D721Med (cell line): ENCODE measurements at regions not wholly inside any gene's neighbourhood (a gene's known extent, or its start where the extent isn't known, plus 50 kb on each side); places are given as distances from the start of the nearest gene placed in this dataset.
"Not testable (repeated sequence)": the region's sequence is repeated elsewhere in the genome, so short reads cannot be mapped to it uniquely, and the experiment has no call there.

Source experiments
- DNase-seq: peaks from one replicate; pipeline ENCODE4 v3.0.0; 2011; ENCODE audit warnings: low spot score; ENCODE audit not compliant: insufficient read length
- FAIRE-seq: peaks from 2 replicates; lab custom pipeline; 2011; peaks lifted over from hg19 to GRCh38; lab: Jason Lieb, UNC
- TF ChIP-seq, protein P1 (sequence below): IDR thresholded peaks from 2 replicates; pipeline ENCODE4 v1.5.1; 2012; ENCODE audit warnings: mild to moderate bottlenecking, control low read depth; ENCODE audit not compliant: insufficient read depth; ENCODE audit errors: missing control alignments

- no peak for FAIRE-seq
- DNase-seq, result no peak
- TF ChIP-seq, protein P1, sequence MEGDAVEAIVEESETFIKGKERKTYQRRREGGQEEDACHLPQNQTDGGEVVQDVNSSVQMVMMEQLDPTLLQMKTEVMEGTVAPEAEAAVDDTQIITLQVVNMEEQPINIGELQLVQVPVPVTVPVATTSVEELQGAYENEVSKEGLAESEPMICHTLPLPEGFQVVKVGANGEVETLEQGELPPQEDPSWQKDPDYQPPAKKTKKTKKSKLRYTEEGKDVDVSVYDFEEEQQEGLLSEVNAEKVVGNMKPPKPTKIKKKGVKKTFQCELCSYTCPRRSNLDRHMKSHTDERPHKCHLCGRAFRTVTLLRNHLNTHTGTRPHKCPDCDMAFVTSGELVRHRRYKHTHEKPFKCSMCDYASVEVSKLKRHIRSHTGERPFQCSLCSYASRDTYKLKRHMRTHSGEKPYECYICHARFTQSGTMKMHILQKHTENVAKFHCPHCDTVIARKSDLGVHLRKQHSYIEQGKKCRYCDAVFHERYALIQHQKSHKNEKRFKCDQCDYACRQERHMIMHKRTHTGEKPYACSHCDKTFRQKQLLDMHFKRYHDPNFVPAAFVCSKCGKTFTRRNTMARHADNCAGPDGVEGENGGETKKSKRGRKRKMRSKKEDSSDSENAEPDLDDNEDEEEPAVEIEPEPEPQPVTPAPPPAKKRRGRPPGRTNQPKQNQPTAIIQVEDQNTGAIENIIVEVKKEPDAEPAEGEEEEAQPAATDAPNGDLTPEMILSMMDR, result no peak
These were observed 304.0 kb upstream of the TARS1 start for GRCh38 chr5:33136785-33137184.

GRCh38 chr5:33138145-33138544 is 302.6 kb upstream of the TARS1 start:
- not testable (repeated sequence) for DNase-seq, FAIRE-seq

DNA sequence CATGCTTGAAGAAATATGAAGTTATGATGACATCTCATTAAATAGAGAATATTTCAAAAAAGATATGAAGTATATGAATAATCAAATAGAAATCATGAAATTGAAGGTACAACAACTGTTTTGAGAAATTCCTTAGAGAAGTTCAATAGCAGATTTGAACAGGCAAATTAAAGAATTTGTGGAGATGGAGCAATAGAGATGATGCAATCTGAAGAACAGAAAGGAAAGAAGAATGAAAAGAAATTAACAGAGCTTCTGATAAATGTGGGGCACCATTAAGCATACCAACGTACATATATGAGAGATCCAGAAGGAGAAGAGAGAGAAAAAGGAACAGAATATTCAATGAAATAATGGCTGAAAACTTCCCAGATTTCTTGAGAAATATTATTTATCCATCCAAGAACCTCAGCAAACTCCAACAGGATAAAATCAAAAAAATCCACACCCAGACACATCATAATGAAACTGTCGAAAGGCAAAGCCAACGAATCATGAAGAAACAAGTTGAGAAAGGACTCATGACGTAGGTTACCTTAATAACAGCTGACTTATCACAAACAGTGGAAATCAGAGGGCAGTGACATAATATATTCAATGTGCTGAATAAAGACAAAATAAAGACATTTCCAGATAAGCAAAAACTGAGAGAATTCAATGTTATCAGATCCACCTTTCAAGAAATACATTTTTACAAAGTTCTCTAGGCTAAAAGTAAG is 297.2 kb upstream of the TARS1 start:
- FAIRE-seq, result no peak
- TF ChIP-seq, protein P1, result no peak

GRCh38 chr5:33146881-33147280 is 293.9 kb upstream of the TARS1 start:
- DNase-seq, result no peak
- TF ChIP-seq, protein P1, result no peak
- no peak for FAIRE-seq

More for the DNA sequence above, 297.2 kb upstream of the TARS1 start:
- no peak for DNase-seq

DNA sequence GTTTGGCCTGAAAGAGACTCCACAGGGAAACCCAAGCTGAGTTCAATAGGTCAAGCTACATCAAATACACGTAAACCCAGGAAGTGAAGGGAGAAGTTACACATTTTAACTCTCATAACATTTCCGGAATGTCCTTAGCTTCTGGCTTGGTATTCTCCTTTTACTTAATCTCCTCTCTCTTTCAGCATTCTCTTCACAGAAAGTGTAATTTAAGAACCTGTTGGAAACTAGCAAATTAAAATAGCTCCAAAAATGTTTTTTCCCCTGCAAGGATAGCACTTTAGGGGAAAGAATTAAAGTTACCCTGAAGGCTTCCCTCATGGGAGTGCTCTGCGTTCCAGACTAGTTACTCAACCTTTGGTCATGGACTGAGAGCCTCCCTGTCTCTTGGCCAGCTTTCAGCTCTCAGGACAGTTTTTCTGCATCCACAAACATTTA is 292.7 kb upstream of the TARS1 start:
- no peak for DNase-seq

DNA sequence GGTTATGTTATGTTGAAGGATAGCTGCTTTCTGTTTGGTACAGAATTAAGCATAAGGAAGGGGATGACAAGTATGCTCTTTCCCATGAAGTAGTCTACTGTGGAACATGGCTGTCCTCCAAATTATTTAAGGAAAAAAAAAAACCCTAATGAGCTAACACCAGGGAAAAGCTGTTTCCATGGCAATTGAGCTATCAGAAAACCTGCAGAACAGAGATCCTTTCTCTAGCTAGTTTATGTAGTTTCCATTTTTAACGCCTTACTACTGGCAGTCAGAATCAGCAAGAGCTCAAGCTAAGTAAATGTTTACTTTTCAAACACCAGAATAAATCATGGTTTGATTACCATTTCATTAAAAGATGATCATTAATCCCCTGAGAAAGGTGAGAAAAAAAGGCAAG is 287.4 kb upstream of the TARS1 start:
- DNase-seq (no peak), FAIRE-seq (no peak)
- TF ChIP-seq, protein P1, result no peak

More for the DNA sequence above, 292.7 kb upstream of the TARS1 start:
- no peak for FAIRE-seq
- TF ChIP-seq, protein P1, result no peak

DNA sequence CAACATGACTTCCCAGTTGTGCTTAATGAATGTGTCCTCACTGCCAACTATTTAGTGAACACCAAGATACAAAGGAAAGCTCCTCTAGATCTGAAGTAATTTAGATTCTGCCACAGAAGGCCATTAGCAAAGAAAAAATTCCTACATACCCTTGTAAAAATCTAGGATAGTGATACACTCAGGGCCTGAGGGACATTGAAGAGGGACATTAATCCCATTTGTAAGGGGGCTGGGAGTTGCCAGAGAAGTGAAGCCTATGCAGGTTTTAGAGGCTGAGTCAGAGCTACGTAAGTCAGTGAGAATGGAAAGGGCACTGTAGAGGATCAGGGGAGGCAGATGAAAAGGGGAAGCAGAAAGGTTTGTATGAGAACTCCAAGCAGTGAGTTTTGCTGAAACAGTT is 286.9 kb upstream of the TARS1 start:
- DNase-seq (no peak), FAIRE-seq (no peak)
- TF ChIP-seq, protein P1, result no peak
